ENCODE measurements at regions not wholly inside any gene's neighbourhood (a gene's known extent, or its start where the extent isn't known, plus 50 kb on each side); places are given as distances from the start of the nearest gene placed in this dataset.

- no peak for DNase-seq
Measured at GRCh38 chr11:23974601-23975000, 522.3 kb upstream of the LUZP2 start.

- no peak for DNase-seq
Measured at GRCh38 chr11:23976426-23976825, 520.4 kb upstream of the LUZP2 start.

GRCh38 chr11:23976841-23977271, 520.0 kb upstream of the LUZP2 start:
- DNase-seq = no peak

GRCh38 chr11:23988381-23989006, 508.4 kb upstream of the LUZP2 start:
- DNase-seq = no peak

- DNase-seq = no peak
Measured at GRCh38 chr11:23990346-23991164, 506.3 kb upstream of the LUZP2 start.

GRCh38 chr11:23991165-23991539, 505.7 kb upstream of the LUZP2 start:
- DNase-seq = no peak

GRCh38 chr11:23995891-23996290, 501.0 kb upstream of the LUZP2 start:
- no peak for DNase-seq

GRCh38 chr11:23997356-23997755, 499.5 kb upstream of the LUZP2 start:
- DNase-seq = no peak

GRCh38 chr11:24005202-24005876, 491.5 kb upstream of the LUZP2 start:
- no peak for DNase-seq

- no peak for DNase-seq
Measured at GRCh38 chr11:24043842-24044241, 453.0 kb upstream of the LUZP2 start.

- DNase-seq = no peak
Measured at GRCh38 chr11:24046731-24047130, 450.1 kb upstream of the LUZP2 start.

GRCh38 chr11:24056051-24056450, 440.8 kb upstream of the LUZP2 start:
- DNase-seq = no peak

- DNase-seq = no peak
Measured at GRCh38 chr11:24060125-24060524, 436.7 kb upstream of the LUZP2 start.

GRCh38 chr11:24064309-24064903, 432.4 kb upstream of the LUZP2 start:
- no peak for DNase-seq

- no peak for DNase-seq
Measured at GRCh38 chr11:24068197-24068596, 428.7 kb upstream of the LUZP2 start.

- DNase-seq = no peak
Measured at GRCh38 chr11:24070435-24070834, 426.4 kb upstream of the LUZP2 start.

- no peak for DNase-seq
Measured at GRCh38 chr11:24078018-24078417, 418.8 kb upstream of the LUZP2 start.

GRCh38 chr11:24082241-24082640, 414.6 kb upstream of the LUZP2 start:
- no peak for DNase-seq

- no peak for DNase-seq
Measured at GRCh38 chr11:24082860-24083259, 414.0 kb upstream of the LUZP2 start.

GRCh38 chr11:24084956-24085355, 411.9 kb upstream of the LUZP2 start:
- no peak for DNase-seq

- no peak for DNase-seq
Measured at GRCh38 chr11:24086921-24087320, 409.9 kb upstream of the LUZP2 start.

- DNase-seq = no peak
Measured at GRCh38 chr11:24091594-24091993, 405.3 kb upstream of the LUZP2 start.

- no peak for DNase-seq
Measured at GRCh38 chr11:24093375-24093774, 403.5 kb upstream of the LUZP2 start.

- DNase-seq = no peak
Measured at GRCh38 chr11:24108609-24109008, 388.2 kb upstream of the LUZP2 start.

Measured in suppressor macrophage treated with lipopolysaccharide for 4 hours (primary cell).